ENCODE measurements at regions not wholly inside any gene's neighbourhood (a gene's known extent, or its start where the extent isn't known, plus 50 kb on each side); places are given as distances from the start of the nearest gene placed in this dataset.

- no peak for DNase-seq (ENCODE audit: low read depth, low spot score)
- Histone ChIP-seq H3K36me3 (ENCODE audit: insufficient read depth, insufficient read length, low read length) (no peaks in the 10 kb centered on the region), H3K9me3 (ENCODE audit: insufficient read depth, low read length) (no peaks in the 10 kb centered on the region), H3K9ac (ENCODE audit: insufficient read length, low read depth) (no peak overlapping the region), H3K4me3 (ENCODE audit: insufficient read length, low read depth) (no peak overlapping the region), H3K4me1 (ENCODE audit: insufficient read depth, insufficient read length) (no peaks in the 10 kb centered on the region), H3K27me3 (ENCODE audit: insufficient read depth, insufficient read length) (no peaks in the 10 kb centered on the region)
- TF ChIP-seq YY1 (IDR thresholded peaks at IDR 0.05; ENCODE audit: insufficient read depth, insufficient read length) (no peak), SUZ12 (IDR thresholded peaks at IDR 0.05; ENCODE audit: extremely low read depth, insufficient read depth, insufficient read length) (no peak), ZNF274 (IDR thresholded peaks at IDR 0.05; ENCODE audit: low read depth, low read length) (no peak)
Measured at GRCh38 chr18:42163321-42163720, 208.3 kb downstream of the PIK3C3 start.

- no peaks in the 10 kb centered on the region for H3K27me3 ChIP-seq (ENCODE audit: insufficient read depth, insufficient read length)
- H3K4me1 ChIP-seq (ENCODE audit: insufficient read depth, insufficient read length) = no peaks in the 10 kb centered on the region
- H3K9me3 ChIP-seq (ENCODE audit: insufficient read depth, low read length) = no peaks in the 10 kb centered on the region
- no peak overlapping the region for H3K9ac ChIP-seq (ENCODE audit: insufficient read length, low read depth)
- TF ChIP-seq SUZ12 (IDR thresholded peaks at IDR 0.05; ENCODE audit: extremely low read depth, insufficient read depth, insufficient read length) (no peak), ZNF274 (IDR thresholded peaks at IDR 0.05; ENCODE audit: low read depth, low read length) (no peak), YY1 (IDR thresholded peaks at IDR 0.05; ENCODE audit: insufficient read depth, insufficient read length) (no peak)
- no peaks in the 10 kb centered on the region for H3K36me3 ChIP-seq (ENCODE audit: insufficient read depth, insufficient read length, low read length)
- no peak for DNase-seq (ENCODE audit: low read depth, low spot score)
- no peak overlapping the region for H3K4me3 ChIP-seq (ENCODE audit: insufficient read length, low read depth)
Measured at GRCh38 chr18:42164556-42164955, 209.5 kb downstream of the PIK3C3 start.

DNA sequence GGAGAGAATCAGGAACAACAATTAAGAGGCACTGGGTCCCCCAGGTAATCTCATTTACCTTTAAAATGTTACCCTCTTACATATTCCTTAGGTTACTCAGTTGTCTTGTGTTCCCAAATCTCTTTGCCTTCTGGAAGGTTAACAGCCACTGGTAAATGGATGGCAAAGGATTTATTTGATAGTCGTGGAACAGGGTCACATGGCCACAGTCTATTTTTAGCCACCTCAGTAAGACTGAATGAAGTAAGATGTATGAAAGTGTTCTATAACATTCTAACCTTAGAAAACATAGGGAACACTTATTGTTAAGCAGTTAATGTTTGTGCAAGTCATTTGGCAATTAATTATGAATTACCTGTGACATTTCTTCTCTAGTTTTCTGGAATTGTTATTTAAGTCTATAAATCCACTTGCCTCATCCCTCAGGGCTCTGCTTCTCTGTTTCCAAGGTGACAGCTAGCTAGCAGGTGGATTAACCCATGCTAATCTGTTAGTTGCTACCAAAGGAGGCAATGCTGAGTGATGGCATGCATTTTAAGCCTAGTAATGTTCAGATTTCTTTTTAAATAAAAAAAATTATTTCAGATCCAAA is 211.0 kb downstream of the PIK3C3 start:
- Histone ChIP-seq H3K4me1 (ENCODE audit: insufficient read depth, insufficient read length) (no peaks in the 10 kb centered on the region), H3K36me3 (ENCODE audit: insufficient read depth, insufficient read length, low read length) (no peaks in the 10 kb centered on the region), H3K9me3 (ENCODE audit: insufficient read depth, low read length) (no peaks in the 10 kb centered on the region), H3K9ac (ENCODE audit: insufficient read length, low read depth) (no peak overlapping the region), H3K27me3 (ENCODE audit: insufficient read depth, insufficient read length) (no peaks in the 10 kb centered on the region), H3K4me3 (ENCODE audit: insufficient read length, low read depth) (no peak overlapping the region)
- TF ChIP-seq YY1 (IDR thresholded peaks at IDR 0.05; ENCODE audit: insufficient read depth, insufficient read length) (no peak), SUZ12 (IDR thresholded peaks at IDR 0.05; ENCODE audit: extremely low read depth, insufficient read depth, insufficient read length) (no peak), ZNF274 (IDR thresholded peaks at IDR 0.05; ENCODE audit: low read depth, low read length) (no peak)
- no peak for DNase-seq (ENCODE audit: low read depth, low spot score)

DNA sequence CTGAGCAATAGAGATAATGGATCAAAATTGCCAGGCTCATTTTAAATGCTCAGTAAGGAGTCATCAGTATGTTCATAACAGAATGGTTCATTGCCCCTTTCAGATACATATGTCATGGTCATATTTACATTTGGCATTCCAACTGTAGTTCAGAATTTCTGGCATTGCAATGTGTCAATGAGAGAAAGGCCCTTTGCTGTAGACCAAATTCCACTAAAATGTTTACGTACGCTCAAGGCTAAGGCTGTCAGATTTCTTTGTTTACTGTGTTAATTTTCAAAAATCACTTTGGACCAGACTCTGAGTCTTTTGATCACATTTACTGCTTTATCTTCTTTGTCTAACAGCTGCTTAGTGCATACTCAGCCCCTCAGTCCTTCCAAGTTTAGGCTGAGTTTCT is 213.5 kb downstream of the PIK3C3 start:
- Histone ChIP-seq H3K9ac (ENCODE audit: insufficient read length, low read depth) (no peak overlapping the region), H3K27me3 (ENCODE audit: insufficient read depth, insufficient read length) (no peaks in the 10 kb centered on the region), H3K4me3 (ENCODE audit: insufficient read length, low read depth) (no peak overlapping the region), H3K9me3 (ENCODE audit: insufficient read depth, low read length) (no peaks in the 10 kb centered on the region), H3K36me3 (ENCODE audit: insufficient read depth, insufficient read length, low read length) (no peaks in the 10 kb centered on the region), H3K4me1 (ENCODE audit: insufficient read depth, insufficient read length) (no peaks in the 10 kb centered on the region)
- TF ChIP-seq SUZ12 (IDR thresholded peaks at IDR 0.05; ENCODE audit: extremely low read depth, insufficient read depth, insufficient read length) (no peak), ZNF274 (IDR thresholded peaks at IDR 0.05; ENCODE audit: low read depth, low read length) (no peak), YY1 (IDR thresholded peaks at IDR 0.05; ENCODE audit: insufficient read depth, insufficient read length) (no peak)
- DNase-seq (ENCODE audit: low read depth, low spot score) = no peak

- Histone ChIP-seq H3K4me1 (ENCODE audit: insufficient read depth, insufficient read length) (no peaks in the 10 kb centered on the region), H3K4me3 (ENCODE audit: insufficient read length, low read depth) (no peak overlapping the region), H3K36me3 (ENCODE audit: insufficient read depth, insufficient read length, low read length) (no peaks in the 10 kb centered on the region), H3K9me3 (ENCODE audit: insufficient read depth, low read length) (no peaks in the 10 kb centered on the region), H3K27me3 (ENCODE audit: insufficient read depth, insufficient read length) (no peaks in the 10 kb centered on the region), H3K9ac (ENCODE audit: insufficient read length, low read depth) (no peak overlapping the region)
- no peak for DNase-seq (ENCODE audit: low read depth, low spot score)
- TF ChIP-seq ZNF274 (IDR thresholded peaks at IDR 0.05; ENCODE audit: low read depth, low read length) = no peak
- TF ChIP-seq SUZ12 (IDR thresholded peaks at IDR 0.05; ENCODE audit: extremely low read depth, insufficient read depth, insufficient read length) = no peak
- no peak for TF ChIP-seq YY1 (IDR thresholded peaks at IDR 0.05; ENCODE audit: insufficient read depth, insufficient read length)
Measured at GRCh38 chr18:42168907-42169306, 213.9 kb downstream of the PIK3C3 start.

DNA sequence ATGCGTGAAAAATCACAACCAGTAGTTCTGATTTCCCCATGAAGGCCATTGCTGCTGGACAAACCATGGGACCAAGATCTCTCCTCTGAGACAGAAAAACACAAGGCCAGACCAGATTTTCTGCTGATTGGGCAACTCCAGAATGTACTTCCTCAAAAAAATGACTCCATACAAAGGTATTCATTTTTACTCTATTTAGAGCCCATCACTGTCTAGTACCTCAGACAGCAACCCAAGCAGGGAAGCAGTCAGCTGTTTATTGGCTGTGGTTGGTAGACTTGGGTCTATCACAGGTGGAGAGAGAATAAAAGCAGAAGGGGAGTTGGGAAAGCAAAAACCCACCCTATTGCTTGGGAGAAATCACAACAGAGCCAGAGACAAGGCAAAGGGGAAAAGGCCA is 219.9 kb downstream of the PIK3C3 start:
- H3K4me3 ChIP-seq (ENCODE audit: insufficient read length, low read depth) = no peak overlapping the region
- no peak for DNase-seq (ENCODE audit: low read depth, low spot score)
- H3K36me3 ChIP-seq (ENCODE audit: insufficient read depth, insufficient read length, low read length) = no peaks in the 10 kb centered on the region
- no peaks in the 10 kb centered on the region for H3K4me1 ChIP-seq (ENCODE audit: insufficient read depth, insufficient read length)
- TF ChIP-seq ZNF274 (IDR thresholded peaks at IDR 0.05; ENCODE audit: low read depth, low read length) (no peak), SUZ12 (IDR thresholded peaks at IDR 0.05; ENCODE audit: extremely low read depth, insufficient read depth, insufficient read length) (no peak), YY1 (IDR thresholded peaks at IDR 0.05; ENCODE audit: insufficient read depth, insufficient read length) (no peak)
- no peaks in the 10 kb centered on the region for H3K9me3 ChIP-seq (ENCODE audit: insufficient read depth, low read length)
- H3K9ac ChIP-seq (ENCODE audit: insufficient read length, low read depth) = no peak overlapping the region
- H3K27me3 ChIP-seq (ENCODE audit: insufficient read depth, insufficient read length) = no peaks in the 10 kb centered on the region

- H3K9me3 ChIP-seq (ENCODE audit: insufficient read depth, low read length) = no peaks in the 10 kb centered on the region
- no peak for DNase-seq (ENCODE audit: low read depth, low spot score)
- no peak overlapping the region for H3K4me3 ChIP-seq (ENCODE audit: insufficient read length, low read depth)
- TF ChIP-seq ZNF274 (IDR thresholded peaks at IDR 0.05; ENCODE audit: low read depth, low read length) (no peak), YY1 (IDR thresholded peaks at IDR 0.05; ENCODE audit: insufficient read depth, insufficient read length) (no peak)
- no peak overlapping the region for H3K9ac ChIP-seq (ENCODE audit: insufficient read length, low read depth)
- H3K4me1 ChIP-seq (ENCODE audit: insufficient read depth, insufficient read length) = no peaks in the 10 kb centered on the region
- no peaks in the 10 kb centered on the region for H3K27me3 ChIP-seq (ENCODE audit: insufficient read depth, insufficient read length)
- H3K36me3 ChIP-seq (ENCODE audit: insufficient read depth, insufficient read length, low read length) = no peaks in the 10 kb centered on the region
Measured at GRCh38 chr18:42176599-42176998, 221.6 kb downstream of the PIK3C3 start.

Data from NT2/D1 (cell line).